ENCODE measurements at regions not wholly inside any gene's neighbourhood (a gene's known extent, or its start where the extent isn't known, plus 50 kb on each side); places are given as distances from the start of the nearest gene placed in this dataset.

DNA sequence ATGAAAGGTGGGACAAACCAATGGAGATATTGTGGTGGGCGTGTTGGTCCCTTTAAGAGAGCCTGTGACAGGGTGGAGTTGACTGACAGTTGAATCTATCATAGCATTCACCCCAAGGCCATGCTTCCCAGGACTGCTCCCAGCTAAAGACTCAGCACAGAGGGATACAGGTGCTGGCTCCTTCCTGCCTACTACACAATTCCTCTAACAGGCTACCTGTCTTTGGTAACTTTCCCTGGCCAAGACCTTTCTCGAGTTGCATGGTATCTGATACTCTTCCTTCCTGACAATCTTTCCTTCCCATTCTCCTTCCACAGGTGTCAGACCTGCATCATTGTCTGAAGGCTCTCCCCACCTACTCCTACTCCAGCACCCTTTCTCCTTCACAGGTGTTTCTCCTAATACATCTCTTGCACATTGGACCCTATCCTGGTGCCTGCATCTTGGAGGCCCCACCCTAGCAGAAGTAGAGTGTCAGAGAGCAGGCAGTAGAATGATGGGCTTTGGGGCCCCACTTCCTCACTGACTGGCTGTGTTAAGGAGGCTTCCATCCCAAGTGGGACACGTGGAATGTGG lies 120.7 kb upstream of the ALDH1B1 start:
- no peak overlapping the region for H3K9ac ChIP-seq
- no peaks in the 10 kb centered on the region for H3K36me3 ChIP-seq (ENCODE audit: control insufficient read depth, insufficient read depth, low read length)
- H3K27ac ChIP-seq = no peak overlapping the region
- no peak overlapping the region for H3K4me2 ChIP-seq (ENCODE audit: low read length)
- H2AFZ ChIP-seq = no peak overlapping the region
- no peaks in the 10 kb centered on the region for H3K79me2 ChIP-seq
- TF ChIP-seq, protein P1, sequence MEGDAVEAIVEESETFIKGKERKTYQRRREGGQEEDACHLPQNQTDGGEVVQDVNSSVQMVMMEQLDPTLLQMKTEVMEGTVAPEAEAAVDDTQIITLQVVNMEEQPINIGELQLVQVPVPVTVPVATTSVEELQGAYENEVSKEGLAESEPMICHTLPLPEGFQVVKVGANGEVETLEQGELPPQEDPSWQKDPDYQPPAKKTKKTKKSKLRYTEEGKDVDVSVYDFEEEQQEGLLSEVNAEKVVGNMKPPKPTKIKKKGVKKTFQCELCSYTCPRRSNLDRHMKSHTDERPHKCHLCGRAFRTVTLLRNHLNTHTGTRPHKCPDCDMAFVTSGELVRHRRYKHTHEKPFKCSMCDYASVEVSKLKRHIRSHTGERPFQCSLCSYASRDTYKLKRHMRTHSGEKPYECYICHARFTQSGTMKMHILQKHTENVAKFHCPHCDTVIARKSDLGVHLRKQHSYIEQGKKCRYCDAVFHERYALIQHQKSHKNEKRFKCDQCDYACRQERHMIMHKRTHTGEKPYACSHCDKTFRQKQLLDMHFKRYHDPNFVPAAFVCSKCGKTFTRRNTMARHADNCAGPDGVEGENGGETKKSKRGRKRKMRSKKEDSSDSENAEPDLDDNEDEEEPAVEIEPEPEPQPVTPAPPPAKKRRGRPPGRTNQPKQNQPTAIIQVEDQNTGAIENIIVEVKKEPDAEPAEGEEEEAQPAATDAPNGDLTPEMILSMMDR (IDR thresholded peaks at IDR 0.05) = no peak
- H3K4me1 ChIP-seq = no peaks in the 10 kb centered on the region
- no peaks in the 10 kb centered on the region for H3K27me3 ChIP-seq (ENCODE audit: control insufficient read depth, insufficient read depth, low read length)
- no peak overlapping the region for H3K4me3 ChIP-seq (ENCODE audit: low read depth, low read length)
- H3K9me3 ChIP-seq (ENCODE audit: control insufficient read depth, low read length) = no peaks in the 10 kb centered on the region

DNA sequence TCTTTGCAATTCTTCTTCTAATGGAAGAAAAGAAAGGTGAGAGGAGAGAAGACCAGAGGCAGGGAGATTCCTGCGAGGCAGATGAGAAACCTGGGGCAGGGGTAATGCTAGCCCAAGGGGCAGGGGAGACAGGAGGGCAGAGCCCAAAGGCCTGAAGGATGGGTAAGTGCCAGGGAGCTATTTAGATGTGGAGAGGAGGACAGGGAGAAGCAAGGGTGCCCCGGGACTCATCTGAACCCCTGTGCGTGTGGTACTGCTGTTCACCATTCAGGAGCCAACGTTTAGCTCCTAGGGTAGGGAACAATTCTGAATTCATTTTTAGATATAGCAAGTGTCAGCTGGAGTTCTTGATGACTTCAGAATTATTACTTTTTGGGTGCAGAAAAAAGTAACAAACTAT lies 122.7 kb upstream of the ALDH1B1 start:
- TF ChIP-seq, protein P1 (IDR thresholded peaks at IDR 0.05) = no peak
- Histone ChIP-seq H2AFZ (no peak overlapping the region), H3K9me3 (ENCODE audit: control insufficient read depth, low read length) (no peaks in the 10 kb centered on the region), H3K27me3 (ENCODE audit: control insufficient read depth, insufficient read depth, low read length) (no peaks in the 10 kb centered on the region), H3K79me2 (no peaks in the 10 kb centered on the region), H3K4me3 (ENCODE audit: low read depth, low read length) (no peak overlapping the region), H3K9ac (no peak overlapping the region), H3K27ac (no peak overlapping the region), H3K4me2 (ENCODE audit: low read length) (no peak overlapping the region), H3K4me1 (no peaks in the 10 kb centered on the region), H3K36me3 (ENCODE audit: control insufficient read depth, insufficient read depth, low read length) (no peaks in the 10 kb centered on the region)

DNA sequence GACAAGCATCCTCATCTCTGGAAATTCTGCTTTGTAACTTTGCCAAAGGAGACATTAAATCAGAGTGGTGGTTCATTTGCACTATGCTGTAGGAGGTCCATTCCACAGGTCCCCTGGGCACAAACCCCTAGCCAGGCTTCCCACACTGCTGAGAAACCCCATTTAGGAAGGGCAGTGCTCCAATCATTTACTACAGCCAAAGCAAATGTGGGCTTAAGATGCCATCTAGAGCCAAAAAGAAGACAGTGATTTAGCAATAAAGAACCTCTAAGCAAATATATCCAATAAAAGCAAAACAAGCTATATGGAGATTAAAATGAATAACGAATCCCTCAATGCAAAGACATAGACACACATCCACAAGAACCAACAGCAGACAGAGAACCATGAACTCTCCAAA lies 129.0 kb upstream of the ALDH1B1 start:
- Histone ChIP-seq H3K36me3 (ENCODE audit: control insufficient read depth, insufficient read depth, low read length) (no peaks in the 10 kb centered on the region), H3K4me3 (ENCODE audit: low read depth, low read length) (no peak overlapping the region), H3K4me2 (ENCODE audit: low read length) (no peak overlapping the region), H3K4me1 (no peaks in the 10 kb centered on the region), H3K9ac (no peak overlapping the region), H3K27ac (no peak overlapping the region), H3K9me3 (ENCODE audit: control insufficient read depth, low read length) (no peaks in the 10 kb centered on the region), H3K27me3 (ENCODE audit: control insufficient read depth, insufficient read depth, low read length) (no peaks in the 10 kb centered on the region), H2AFZ (no peak overlapping the region), H3K79me2 (no peaks in the 10 kb centered on the region)
- TF ChIP-seq, protein P1 (IDR thresholded peaks at IDR 0.05) = no peak

DNA sequence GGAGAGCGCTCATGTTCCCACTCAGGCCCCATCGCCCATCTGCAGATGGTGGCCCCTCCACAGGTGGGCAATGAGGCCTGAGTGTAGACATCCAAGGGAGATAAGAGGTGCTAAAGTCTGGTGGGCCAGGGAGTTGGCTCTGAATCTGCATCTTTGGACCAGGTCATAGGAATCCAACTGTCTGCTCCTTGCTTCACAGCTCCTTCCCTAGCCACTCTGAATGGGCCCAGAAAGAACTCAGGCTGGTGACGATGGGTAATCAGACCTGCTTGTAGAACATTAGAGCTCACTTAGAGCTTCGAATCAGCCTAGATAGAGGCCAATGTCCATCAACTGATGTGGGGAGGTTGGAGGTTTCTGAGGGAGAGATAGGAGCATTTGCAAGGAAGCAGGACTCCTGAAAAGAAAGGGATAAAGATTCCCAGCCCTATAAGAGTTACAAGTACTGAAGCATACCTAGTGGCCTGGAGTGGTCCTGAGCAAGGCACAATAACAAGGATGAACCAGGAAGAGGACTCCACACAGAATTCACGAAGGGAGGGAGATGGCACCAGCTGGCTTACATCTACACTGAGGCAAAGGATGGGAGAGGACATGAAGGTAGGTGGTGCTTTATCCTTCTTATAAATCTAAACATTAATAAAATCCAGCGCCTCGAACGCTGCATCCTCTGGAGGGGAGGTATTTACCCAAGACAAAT lies 132.8 kb upstream of the ALDH1B1 start:
- TF ChIP-seq, protein P1 (IDR thresholded peaks at IDR 0.05) = no peak
- no peak overlapping the region for H3K27ac ChIP-seq
- H3K4me2 ChIP-seq (ENCODE audit: low read length) = no peak overlapping the region
- H3K9me3 ChIP-seq (ENCODE audit: control insufficient read depth, low read length) = no peaks in the 10 kb centered on the region
- H3K9ac ChIP-seq = no peak overlapping the region
- H3K4me3 ChIP-seq (ENCODE audit: low read depth, low read length) = no peak overlapping the region
- H3K36me3 ChIP-seq (ENCODE audit: control insufficient read depth, insufficient read depth, low read length) = no peaks in the 10 kb centered on the region
- no peaks in the 10 kb centered on the region for H3K79me2 ChIP-seq
- H3K27me3 ChIP-seq (ENCODE audit: control insufficient read depth, insufficient read depth, low read length) = no peaks in the 10 kb centered on the region
- no peaks in the 10 kb centered on the region for H3K4me1 ChIP-seq
- no peak overlapping the region for H2AFZ ChIP-seq

DNA sequence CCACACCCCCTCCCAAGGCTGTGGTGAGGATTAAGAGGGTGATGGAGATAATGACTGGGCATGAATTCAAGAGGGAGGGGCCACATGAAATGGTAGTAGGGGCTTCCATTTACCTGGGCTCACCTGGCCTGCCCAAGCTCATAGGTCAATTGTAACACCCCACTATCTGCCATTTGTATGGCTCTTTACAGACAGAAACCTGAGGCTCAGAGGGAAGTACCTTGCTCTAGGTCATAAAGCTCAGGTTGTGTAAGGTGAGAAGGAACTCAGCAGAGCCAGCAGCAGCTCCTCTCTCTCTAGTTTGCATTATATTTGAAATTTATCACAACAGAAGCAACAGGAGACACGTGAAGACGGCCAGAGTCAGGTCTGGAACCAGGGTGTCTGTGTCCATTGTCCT lies 133.4 kb upstream of the ALDH1B1 start:
- H3K4me2 ChIP-seq (ENCODE audit: low read length) = no peak overlapping the region
- no peaks in the 10 kb centered on the region for H3K9me3 ChIP-seq (ENCODE audit: control insufficient read depth, low read length)
- no peaks in the 10 kb centered on the region for H3K4me1 ChIP-seq
- no peak overlapping the region for H3K4me3 ChIP-seq (ENCODE audit: low read depth, low read length)
- TF ChIP-seq, protein P1 (IDR thresholded peaks at IDR 0.05) = no peak
- no peak overlapping the region for H3K9ac ChIP-seq
- H2AFZ ChIP-seq = no peak overlapping the region
- H3K27me3 ChIP-seq (ENCODE audit: control insufficient read depth, insufficient read depth, low read length) = no peaks in the 10 kb centered on the region
- H3K27ac ChIP-seq = no peak overlapping the region
- no peaks in the 10 kb centered on the region for H3K36me3 ChIP-seq (ENCODE audit: control insufficient read depth, insufficient read depth, low read length)
- H3K79me2 ChIP-seq = no peaks in the 10 kb centered on the region
